ENCODE measurements at regions not wholly inside any gene's neighbourhood (a gene's known extent, or its start where the extent isn't known, plus 50 kb on each side); places are given as distances from the start of the nearest gene placed in this dataset.

- TF ChIP-seq SP1 (CRISPR knock-in tag; conservative IDR thresholded peaks at IDR 0.05) (no peak), USF2 (CRISPR knock-in tag; IDR thresholded peaks at IDR 0.05) (no peak), JUN (CRISPR knock-in tag; IDR thresholded peaks at IDR 0.05) (no peak), ELF4 (CRISPR knock-in tag; IDR thresholded peaks at IDR 0.05; ENCODE audit: low read depth) (no peak), ATF2 (CRISPR knock-in tag; IDR thresholded peaks at IDR 0.05; ENCODE audit: borderline replicate concordance, low read depth) (no peak), CTCF (IDR thresholded peaks at IDR 0.05) (no peak), NR3C1 (CRISPR knock-in tag; conservative IDR thresholded peaks at IDR 0.05; ENCODE audit: low read depth) (no peak), ZNF138 (CRISPR knock-in tag; conservative IDR thresholded peaks at IDR 0.05) (no peak), PRDM15 (CRISPR knock-in tag; IDR thresholded peaks at IDR 0.05) (no peak), ARID4B (CRISPR knock-in tag; IDR thresholded peaks at IDR 0.05; ENCODE audit: borderline replicate concordance) (no peak), MAX (CRISPR knock-in tag; IDR thresholded peaks at IDR 0.05) (no peak)
Observed at GRCh38 chr5:163730206-163730756, 224.9 kb downstream of the MAT2B start.
